Muscle of leg (tissue), 3 donors: ENCODE measurements at regions not wholly inside any gene's neighbourhood (a gene's known extent, or its start where the extent isn't known, plus 50 kb on each side); places are given as distances from the start of the nearest gene placed in this dataset.

Source experiments
- DNase-seq: peaks from one replicate; pipeline ENCODE4 v3.0.0; 2013
- H3K27ac ChIP-seq: one replicate; pipeline ENCODE4 v1.5.1; 2013; ENCODE audit warnings: mild to moderate bottlenecking, low read length, control low read depth
- H3K27me3 ChIP-seq: one replicate; pipeline ENCODE4 v1.6.1; 2013; ENCODE audit warnings: low read length; ENCODE audit not compliant: control insufficient read depth, insufficient read depth
- H3K36me3 ChIP-seq: one replicate; pipeline ENCODE4 v1.6.1; 2013; ENCODE audit warnings: low read length; ENCODE audit not compliant: control insufficient read depth, insufficient read depth
- H3K4me1 ChIP-seq: one replicate; pipeline ENCODE4 v1.6.1; 2013; ENCODE audit warnings: low read length; ENCODE audit not compliant: control insufficient read depth, insufficient read depth
- H3K4me3 ChIP-seq: one replicate; pipeline ENCODE4 v1.5.1; 2013; ENCODE audit warnings: low read length, control low read depth
- H3K9me3 ChIP-seq: replicated peaks from 2 replicates; pipeline ENCODE4 v1.6.1; 2013; ENCODE audit warnings: low read depth, low read length; ENCODE audit not compliant: control insufficient read depth
- WGBS: methylation state at CpG from one replicate; pipeline ENCODE4 v1.1.5; 2013; ENCODE audit warnings: missing lambda C conversion rate; ENCODE audit not compliant: insufficient coverage; 5-methylcytosine and 5-hydroxymethylcytosine counted together

GRCh38 chr13:32889986-32890565 lies 126.1 kb upstream of the KL start:
- 85% methylated on average over 4 of the region's 6 CpGs for WGBS
- Histone ChIP-seq H3K36me3 (no peaks in the 10 kb centered on the region), H3K27ac (no peak overlapping the region), H3K4me1 (no peaks in the 10 kb centered on the region), H3K4me3 (no peak overlapping the region), H3K9me3 (peaks cover 5% of the 10 kb centered on the region), H3K27me3 (no peaks in the 10 kb centered on the region)
- DNase-seq, result no peak

- 83% methylated on average over 5 of the region's 6 CpGs for WGBS
- DNase-seq, result no peak
- H3K9me3 ChIP-seq, result no peaks in the 10 kb centered on the region
- no peaks in the 10 kb centered on the region for H3K4me1 ChIP-seq
- H3K4me3 ChIP-seq, result no peak overlapping the region
- no peaks in the 10 kb centered on the region for H3K36me3 ChIP-seq
- no peaks in the 10 kb centered on the region for H3K27me3 ChIP-seq
- no peak overlapping the region for H3K27ac ChIP-seq
Measured at GRCh38 chr13:32893176-32893575, 123.0 kb upstream of the KL start.

GRCh38 chr13:32894589-32895001 lies 121.6 kb upstream of the KL start:
- no peak for DNase-seq
- Histone ChIP-seq H3K27ac (no peak overlapping the region), H3K36me3 (no peaks in the 10 kb centered on the region), H3K4me3 (no peak overlapping the region), H3K4me1 (no peaks in the 10 kb centered on the region), H3K27me3 (no peaks in the 10 kb centered on the region), H3K9me3 (no peaks in the 10 kb centered on the region)
- WGBS, result no CpG with 5 or more reads among the region's 2 CpGs

- H3K27me3 ChIP-seq, result no peaks in the 10 kb centered on the region
- H3K36me3 ChIP-seq, result no peaks in the 10 kb centered on the region
- no peaks in the 10 kb centered on the region for H3K9me3 ChIP-seq
- 100% methylated on average over 1 of the region's 3 CpGs for WGBS
- no peak overlapping the region for H3K4me3 ChIP-seq
- DNase-seq, result no peak
- no peaks in the 10 kb centered on the region for H3K4me1 ChIP-seq
- H3K27ac ChIP-seq, result no peak overlapping the region
Measured at GRCh38 chr13:32895296-32895695, 120.9 kb upstream of the KL start.

GRCh38 chr13:32897296-32897695 lies 118.9 kb upstream of the KL start:
- Histone ChIP-seq H3K4me1 (peaks cover 5% of the 10 kb centered on the region), H3K4me3 (no peak overlapping the region), H3K36me3 (no peaks in the 10 kb centered on the region), H3K9me3 (no peaks in the 10 kb centered on the region), H3K27ac (no peak overlapping the region), H3K27me3 (no peaks in the 10 kb centered on the region)
- no peak for DNase-seq
- WGBS, result 85% methylated on average over 2 of the region's 4 CpGs

GRCh38 chr13:32902029-32902780 lies 114.0 kb upstream of the KL start:
- Histone ChIP-seq H3K36me3 (no peaks in the 10 kb centered on the region), H3K4me3 (no peak overlapping the region), H3K9me3 (no peaks in the 10 kb centered on the region), H3K27me3 (no peaks in the 10 kb centered on the region), H3K4me1 (peaks cover 39% of the 10 kb centered on the region), H3K27ac (peak overlapping the region; percentile 73)
- WGBS, result 58% methylated on average over 3 of the region's 3 CpGs
- peak; percentile 61 for DNase-seq

- Histone ChIP-seq H3K27ac (peak overlapping the region; percentile 73), H3K4me3 (no peak overlapping the region), H3K9me3 (no peaks in the 10 kb centered on the region), H3K4me1 (peaks cover 39% of the 10 kb centered on the region), H3K36me3 (no peaks in the 10 kb centered on the region), H3K27me3 (no peaks in the 10 kb centered on the region)
- DNase-seq, result peak; percentile 97
- 23% methylated on average over 6 of the region's 8 CpGs for WGBS
Measured at GRCh38 chr13:32902874-32903273, 113.3 kb upstream of the KL start.

- 89% methylated on average over 5 of the region's 5 CpGs for WGBS
- no peaks in the 10 kb centered on the region for H3K36me3 ChIP-seq
- no peaks in the 10 kb centered on the region for H3K9me3 ChIP-seq
- no peak overlapping the region for H3K4me3 ChIP-seq
- peaks cover 39% of the 10 kb centered on the region for H3K4me1 ChIP-seq
- no peak for DNase-seq
- H3K27ac ChIP-seq, result peak overlapping the region; percentile 73
- no peaks in the 10 kb centered on the region for H3K27me3 ChIP-seq
Measured at GRCh38 chr13:32903720-32904119, 112.5 kb upstream of the KL start.

- DNase-seq, result peak; percentile 65
- H3K27ac ChIP-seq, result no peak overlapping the region
- WGBS, result 63% methylated on average over 2 of the region's 2 CpGs
Measured at GRCh38 chr13:32904266-32904665, 112.0 kb upstream of the KL start.

GRCh38 chr13:32905063-32905863 lies 111.0 kb upstream of the KL start:
- H3K27ac ChIP-seq, result peak overlapping the region; percentile 21
- H3K27me3 ChIP-seq, result no peaks in the 10 kb centered on the region
- H3K4me3 ChIP-seq, result no peak overlapping the region
- H3K9me3 ChIP-seq, result no peaks in the 10 kb centered on the region
- H3K36me3 ChIP-seq, result no peaks in the 10 kb centered on the region
- H3K4me1 ChIP-seq, result peaks cover 39% of the 10 kb centered on the region
- WGBS, result 59% methylated on average over 4 of the region's 6 CpGs
- no peak for DNase-seq

More at GRCh38 chr13:32904266-32904665, 112.0 kb upstream of the KL start:
- Histone ChIP-seq H3K4me1 (peaks cover 39% of the 10 kb centered on the region), H3K9me3 (no peaks in the 10 kb centered on the region), H3K36me3 (no peaks in the 10 kb centered on the region), H3K4me3 (no peak overlapping the region), H3K27me3 (no peaks in the 10 kb centered on the region)
